ENCODE measurements at regions not wholly inside any gene's neighbourhood (a gene's known extent, or its start where the extent isn't known, plus 50 kb on each side); places are given as distances from the start of the nearest gene placed in this dataset.

DNA sequence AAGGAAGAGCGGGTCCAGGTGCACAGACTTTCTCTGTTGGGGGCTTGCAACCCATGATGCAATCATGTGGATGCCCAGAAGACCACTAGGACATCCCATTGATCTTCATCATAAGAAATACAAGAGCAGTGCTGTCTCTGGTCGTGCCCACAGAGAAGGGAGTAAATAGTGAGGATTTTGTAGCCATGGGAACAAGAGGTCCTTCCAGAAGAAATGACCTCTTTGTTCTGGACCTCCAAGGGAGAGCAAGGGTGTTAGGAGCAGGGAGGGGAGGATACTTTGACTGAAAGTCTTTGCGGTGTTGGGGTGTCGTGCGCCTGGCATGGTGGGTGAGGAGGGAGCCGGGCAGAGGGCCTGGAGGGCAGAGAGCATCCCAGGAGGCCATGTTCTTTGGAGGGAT, 55.0 kb upstream of the EN2 start:
- Histone ChIP-seq H3F3A (ENCODE audit: low read depth) (no peaks in the 10 kb centered on the region), H3K4me1 (no peaks in the 10 kb centered on the region), H2AFZ (replicated peaks) (no peak overlapping the region), H3K9ac (no peak overlapping the region), H3K4me2 (no peak overlapping the region), H3K9me3 (ENCODE audit: low read depth) (no peaks in the 10 kb centered on the region), H3K4me3 (no peak overlapping the region), H3K27ac (no peak overlapping the region), H3K27me3 (peaks cover 73% of the 10 kb centered on the region), H4K20me1 (ENCODE audit: low read depth) (no peaks in the 10 kb centered on the region), H3K79me2 (ENCODE audit: low read depth) (no peaks in the 10 kb centered on the region), H3K36me3 (no peaks in the 10 kb centered on the region)
- Mint-ChIP-seq H3K4me1 (peaks cover 21% of the 10 kb centered on the region), H3K36me3 (no peaks in the 10 kb centered on the region), H3K4me3 (peak overlapping the region; percentile 0), H3K27ac (peak overlapping the region; percentile 51), H3K27me3 (ENCODE audit: insufficient read depth, low read depth) (peaks cover 17% of the 10 kb centered on the region), H3K9me3 (no peaks in the 10 kb centered on the region)
- DNase-seq (ENCODE audit: low spot score) = no peak
- TF ChIP-seq EZH2 (IDR thresholded peaks at IDR 0.05) (no peak), EZH2phosphoT487 (IDR thresholded peaks at IDR 0.05) (no peak)
- TF ChIP-seq, protein P1, sequence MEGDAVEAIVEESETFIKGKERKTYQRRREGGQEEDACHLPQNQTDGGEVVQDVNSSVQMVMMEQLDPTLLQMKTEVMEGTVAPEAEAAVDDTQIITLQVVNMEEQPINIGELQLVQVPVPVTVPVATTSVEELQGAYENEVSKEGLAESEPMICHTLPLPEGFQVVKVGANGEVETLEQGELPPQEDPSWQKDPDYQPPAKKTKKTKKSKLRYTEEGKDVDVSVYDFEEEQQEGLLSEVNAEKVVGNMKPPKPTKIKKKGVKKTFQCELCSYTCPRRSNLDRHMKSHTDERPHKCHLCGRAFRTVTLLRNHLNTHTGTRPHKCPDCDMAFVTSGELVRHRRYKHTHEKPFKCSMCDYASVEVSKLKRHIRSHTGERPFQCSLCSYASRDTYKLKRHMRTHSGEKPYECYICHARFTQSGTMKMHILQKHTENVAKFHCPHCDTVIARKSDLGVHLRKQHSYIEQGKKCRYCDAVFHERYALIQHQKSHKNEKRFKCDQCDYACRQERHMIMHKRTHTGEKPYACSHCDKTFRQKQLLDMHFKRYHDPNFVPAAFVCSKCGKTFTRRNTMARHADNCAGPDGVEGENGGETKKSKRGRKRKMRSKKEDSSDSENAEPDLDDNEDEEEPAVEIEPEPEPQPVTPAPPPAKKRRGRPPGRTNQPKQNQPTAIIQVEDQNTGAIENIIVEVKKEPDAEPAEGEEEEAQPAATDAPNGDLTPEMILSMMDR (IDR thresholded peaks at IDR 0.05) = no peak

DNA sequence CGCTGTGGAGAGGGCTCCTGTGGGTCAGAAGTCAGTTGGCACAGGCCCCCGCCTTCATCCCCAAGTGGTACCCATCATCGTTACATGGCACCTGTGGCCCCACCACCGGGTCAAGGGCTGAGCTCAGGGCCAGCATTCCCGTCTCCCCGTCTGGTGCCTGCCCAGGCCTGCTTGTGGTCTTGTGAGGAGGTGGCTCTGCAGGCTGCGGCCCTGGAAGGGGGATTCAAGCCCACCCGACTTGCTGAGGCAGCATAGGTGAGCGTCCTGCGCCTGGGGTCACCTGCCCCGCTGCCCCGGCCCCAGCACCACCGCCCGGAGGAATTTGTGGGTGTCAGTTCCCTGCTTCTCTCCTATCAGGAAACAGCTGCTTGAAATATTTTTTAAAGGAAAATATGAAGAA, 53.0 kb upstream of the EN2 start:
- H3K4me2 ChIP-seq = no peak overlapping the region
- no peak for TF ChIP-seq EZH2 (IDR thresholded peaks at IDR 0.05)
- H3K27ac Mint-ChIP-seq = no peak overlapping the region
- H2AFZ ChIP-seq (replicated peaks) = no peak overlapping the region
- no peaks in the 10 kb centered on the region for H3F3A ChIP-seq (ENCODE audit: low read depth)
- H3K79me2 ChIP-seq (ENCODE audit: low read depth) = no peaks in the 10 kb centered on the region
- H3K27me3 ChIP-seq = peaks cover 75% of the 10 kb centered on the region
- H3K4me1 Mint-ChIP-seq = peaks cover 26% of the 10 kb centered on the region
- H3K4me3 Mint-ChIP-seq = no peak overlapping the region
- no peaks in the 10 kb centered on the region for H3K9me3 Mint-ChIP-seq
- H3K4me3 ChIP-seq = no peak overlapping the region
- no peak overlapping the region for H3K27ac ChIP-seq
- H3K4me1 ChIP-seq = no peaks in the 10 kb centered on the region
- DNase-seq (ENCODE audit: low spot score) = no peak
- no peaks in the 10 kb centered on the region for H4K20me1 ChIP-seq (ENCODE audit: low read depth)
- H3K36me3 Mint-ChIP-seq = no peaks in the 10 kb centered on the region
- no peaks in the 10 kb centered on the region for H3K36me3 ChIP-seq
- no peak overlapping the region for H3K9ac ChIP-seq
- no peaks in the 10 kb centered on the region for H3K9me3 ChIP-seq (ENCODE audit: low read depth)
- H3K27me3 Mint-ChIP-seq (ENCODE audit: insufficient read depth, low read depth) = peaks cover 23% of the 10 kb centered on the region

DNA sequence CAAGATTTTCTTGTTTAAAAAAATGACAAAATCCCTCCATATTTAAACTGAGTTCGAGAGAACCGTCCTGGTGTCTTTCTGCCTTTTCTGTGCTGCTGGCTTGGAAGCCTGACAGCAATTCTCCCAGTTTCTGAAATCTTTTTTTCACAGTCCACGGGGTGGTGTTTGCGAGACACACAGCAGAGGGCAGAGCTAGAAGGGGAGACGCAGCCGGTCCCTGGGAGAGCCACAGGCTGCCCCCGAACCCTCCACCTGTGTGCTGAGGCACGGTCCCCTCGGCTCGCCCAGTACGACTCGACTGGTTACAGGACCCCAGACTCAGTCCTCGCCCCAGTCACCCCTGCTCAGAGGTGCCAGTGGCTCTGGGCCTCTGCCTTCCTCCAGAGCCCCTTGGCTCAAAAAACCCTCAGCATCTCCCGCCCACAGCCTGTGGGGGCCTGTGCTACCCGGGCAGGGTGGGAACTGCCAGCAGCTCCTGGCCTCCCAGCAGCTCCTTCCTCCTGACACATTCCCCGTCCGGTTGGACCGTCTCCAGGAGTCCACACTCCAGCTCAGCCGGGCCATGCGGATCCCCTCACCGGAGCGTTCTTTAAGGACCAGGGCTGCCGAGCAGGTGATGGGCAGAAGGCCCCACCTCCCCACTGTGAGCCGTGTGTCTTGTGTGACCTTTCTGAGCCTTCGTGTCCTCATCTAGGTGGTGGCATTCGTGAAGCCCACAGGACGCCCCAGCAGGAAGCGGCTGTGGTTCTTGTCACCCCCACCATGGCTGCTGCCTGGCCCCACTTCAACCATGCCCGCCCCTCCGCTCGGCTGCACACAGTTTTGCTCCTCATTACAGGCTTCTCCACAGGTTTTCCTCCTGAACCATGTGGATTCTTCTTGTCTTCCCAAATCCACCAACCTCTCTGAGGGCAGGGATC, 52.3 kb upstream of the EN2 start:
- Histone ChIP-seq H3K4me3 (no peak overlapping the region), H3K27ac (no peak overlapping the region), H3K4me1 (no peaks in the 10 kb centered on the region), H3K9me3 (ENCODE audit: low read depth) (no peaks in the 10 kb centered on the region), H4K20me1 (ENCODE audit: low read depth) (no peaks in the 10 kb centered on the region), H2AFZ (replicated peaks) (no peak overlapping the region), H3K4me2 (no peak overlapping the region), H3K27me3 (peaks cover 75% of the 10 kb centered on the region), H3K79me2 (ENCODE audit: low read depth) (no peaks in the 10 kb centered on the region), H3F3A (ENCODE audit: low read depth) (no peaks in the 10 kb centered on the region), H3K36me3 (no peaks in the 10 kb centered on the region), H3K9ac (no peak overlapping the region)
- Mint-ChIP-seq H3K4me3 (no peak overlapping the region), H3K4me1 (peaks cover 28% of the 10 kb centered on the region), H3K36me3 (no peaks in the 10 kb centered on the region), H3K9me3 (no peaks in the 10 kb centered on the region), H3K27ac (peak overlapping the region; percentile 16), H3K27me3 (ENCODE audit: insufficient read depth, low read depth) (peaks cover 18% of the 10 kb centered on the region)
- TF ChIP-seq EZH2 (IDR thresholded peaks at IDR 0.05) = no peak
- TF ChIP-seq, protein P1 (IDR thresholded peaks at IDR 0.05) = peak; percentile 28
- peak; percentile 32 for DNase-seq (ENCODE audit: low spot score)

DNA sequence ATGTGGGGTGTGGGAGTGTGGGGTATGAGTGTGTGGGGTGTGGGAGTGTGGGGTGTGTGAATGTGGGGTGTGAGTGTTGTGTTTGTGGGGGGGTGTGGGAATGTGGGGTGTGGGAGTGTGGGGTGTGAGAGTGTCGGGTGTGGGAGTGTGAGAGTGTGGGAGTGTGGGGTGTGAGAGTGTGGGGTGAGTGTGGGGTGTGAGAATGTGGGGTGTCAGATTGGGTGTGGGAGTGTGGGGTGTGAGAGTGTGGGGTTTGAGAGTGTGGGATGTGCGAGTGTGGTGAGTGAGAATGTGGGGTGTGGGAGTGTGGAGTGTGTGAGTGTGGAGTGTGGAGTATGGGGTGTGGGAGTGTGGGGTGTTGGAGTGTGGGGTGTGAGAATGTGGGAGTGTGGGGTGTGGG, 50.1 kb upstream of the EN2 start:
- H3K36me3 Mint-ChIP-seq = no peaks in the 10 kb centered on the region
- Histone ChIP-seq H2AFZ (replicated peaks) (no peak overlapping the region), H3K4me2 (no peak overlapping the region), H3K27me3 (peaks cover 77% of the 10 kb centered on the region), H3K9ac (no peak overlapping the region), H3K27ac (no peak overlapping the region), H3K4me3 (no peak overlapping the region), H4K20me1 (ENCODE audit: low read depth) (peaks cover under 1% of the 10 kb centered on the region), H3F3A (ENCODE audit: low read depth) (no peaks in the 10 kb centered on the region), H3K79me2 (ENCODE audit: low read depth) (no peaks in the 10 kb centered on the region), H3K36me3 (no peaks in the 10 kb centered on the region), H3K9me3 (ENCODE audit: low read depth) (no peaks in the 10 kb centered on the region), H3K4me1 (no peaks in the 10 kb centered on the region)
- peaks cover 33% of the 10 kb centered on the region for H3K4me1 Mint-ChIP-seq
- no peaks in the 10 kb centered on the region for H3K9me3 Mint-ChIP-seq
- DNase-seq (ENCODE audit: low spot score) = no peak
- H3K4me3 Mint-ChIP-seq = no peak overlapping the region
- TF ChIP-seq EZH2phosphoT487 (IDR thresholded peaks at IDR 0.05) (no peak), EZH2 (IDR thresholded peaks at IDR 0.05) (no peak)
- TF ChIP-seq, protein P1 (IDR thresholded peaks at IDR 0.05) = no peak
- no peak overlapping the region for H3K27ac Mint-ChIP-seq
- peaks cover 24% of the 10 kb centered on the region for H3K27me3 Mint-ChIP-seq (ENCODE audit: insufficient read depth, low read depth)
